B cell (primary cell): ENCODE measurements at regions not wholly inside any gene's neighbourhood (a gene's known extent, or its start where the extent isn't known, plus 50 kb on each side); places are given as distances from the start of the nearest gene placed in this dataset.

Source experiments
- ATAC-seq: fragments of 200-7000 bp; cut with Tn5 transposase; one replicate; pipeline ENCODE4 v1.10.0; 2021; ENCODE audit warnings: low read depth, mild to moderate bottlenecking, moderate number of reproducible peaks, moderate library complexity
- CTCF ChIA-PET: fragments of 350-600 bp; sonication (Branson Sonifier 250); formaldehyde crosslinking; loops from one replicate; lab custom pipeline; 2021; ENCODE audit warnings: antibody characterized with exemption, inconsistent platforms; lab: Charles Lee
- POLR2A ChIA-PET: fragments of 350-600 bp; sonication (Branson Sonifier 250); formaldehyde crosslinking; loops from one replicate; lab custom pipeline; 2021; ENCODE audit warnings: antibody characterized with exemption; lab: Charles Lee
- DNase-seq: peaks from one replicate; pipeline ENCODE4 v3.0.0; 2013
- H2AFZ ChIP-seq: 2 replicates; pipeline ENCODE4 v1.6.1; 2012; ENCODE audit warnings: mild to moderate bottlenecking, low read depth, low read length; ENCODE audit not compliant: insufficient read depth, poor library complexity, severe bottlenecking
- H3K27ac ChIP-seq, 2 donors: 1 replicate in 1 of 2; 2 replicates in 1 of 2; pipeline ENCODE4 v1.5.1; 2012 to 2013; ENCODE audit warnings: low read length in 2 of 2, mild to moderate bottlenecking in 2 of 2, moderate library complexity in 1 of 2
- H3K27me3 ChIP-seq, 4 experiments: fragments of 200-600 bp in 1 of 4; sonication (generic) in 1 of 4; replicated peaks in 1 of 4; 1 replicate in 2 of 4; 2 replicates in 2 of 4; pipeline versions ENCODE4 v1.6.1 to v1.7.0; 2013 to 2016; ENCODE audit warnings: low read length in 3 of 4, mild to moderate bottlenecking in 2 of 4, mixed read lengths in 1 of 4, moderate library complexity in 1 of 4; ENCODE audit not compliant: insufficient read depth in 4 of 4, control insufficient read depth in 3 of 4; ENCODE audit errors: control extremely low read depth in 1 of 4
- H3K36me3 ChIP-seq, 2 experiments: replicated peaks in 1 of 2; 1 replicate in 1 of 2; 2 replicates in 1 of 2; pipeline versions ENCODE4 v1.6.1 to v1.7.1; 2013; ENCODE audit warnings: low read length in 1 of 2; ENCODE audit not compliant: insufficient read depth in 2 of 2, control insufficient read depth in 1 of 2; ENCODE audit errors: control extremely low read depth in 1 of 2, extremely low read depth in 1 of 2
- H3K4me1 ChIP-seq, 2 donors: fragments of 200-600 bp in 1 of 2; sonication (generic) in 1 of 2; 1 replicate in 1 of 2; 2 replicates in 1 of 2; pipeline versions ENCODE4 v1.5.1 to v1.6.1; 2013 to 2017; ENCODE audit warnings: low read length in 2 of 2; ENCODE audit not compliant: control insufficient read depth in 2 of 2, insufficient read depth in 2 of 2
- H3K4me2 ChIP-seq: replicated peaks from 2 replicates; pipeline ENCODE3; 2012; ENCODE audit warnings: mild to moderate bottlenecking, low read depth, low read length; ENCODE audit not compliant: poor library complexity, severe bottlenecking
- H3K4me3 ChIP-seq, 5 experiments: fragments of 200-600 bp in 1 of 5; sonication (generic) in 1 of 5; 1 replicate in 3 of 5; 2 replicates in 2 of 5; pipeline versions ENCODE4 v1.5.1 to v1.7.0; 2011 to 2016; ENCODE audit warnings: low read length in 4 of 5, mild to moderate bottlenecking in 4 of 5, low read depth in 2 of 5, control low read depth in 1 of 5, moderate library complexity in 1 of 5; ENCODE audit not compliant: insufficient read depth in 1 of 5; ENCODE audit errors: control extremely low read depth in 1 of 5, extremely low read depth in 1 of 5
- H3K79me2 ChIP-seq: fragments of 200-600 bp; sonication (generic); one replicate; pipeline ENCODE4 v1.6.0; 2016; ENCODE audit warnings: low read length; ENCODE audit not compliant: control insufficient read depth, insufficient read depth
- H3K9ac ChIP-seq: fragments of 200-600 bp; sonication (generic); 2 replicates; pipeline ENCODE4 v1.6.1; 2017; ENCODE audit warnings: mild to moderate bottlenecking, low read length, moderate library complexity
- H3K9me3 ChIP-seq, 3 donors: one replicate each; pipeline versions ENCODE4 v1.6.1 to v1.7.1; 2013; ENCODE audit warnings: low read length in 2 of 3; ENCODE audit not compliant: control insufficient read depth in 2 of 3, insufficient read depth in 1 of 3; ENCODE audit errors: control extremely low read depth in 1 of 3
- H4K20me1 ChIP-seq: 2 replicates; pipeline ENCODE4 v1.6.0; 2012; ENCODE audit warnings: mild to moderate bottlenecking, low read length; ENCODE audit not compliant: insufficient read depth, control insufficient read depth, poor library complexity, severe bottlenecking
- H3K27ac Mint-ChIP-seq: one replicate; pipeline ENCODE4 v1.8.0; 2021; ENCODE audit warnings: mixed read lengths
- H3K27me3 Mint-ChIP-seq: one replicate; pipeline ENCODE4 v1.8.0; 2021; ENCODE audit warnings: mixed read lengths
- H3K4me1 Mint-ChIP-seq: one replicate; pipeline ENCODE4 v1.8.0; 2021; ENCODE audit warnings: mixed read lengths
- H3K4me3 Mint-ChIP-seq: one replicate; pipeline ENCODE4 v1.8.0; 2021; ENCODE audit warnings: mixed read lengths
- H3K9me3 Mint-ChIP-seq: one replicate; pipeline ENCODE4 v1.8.0; 2022; ENCODE audit warnings: mixed read lengths; ENCODE audit not compliant: insufficient read depth
- CTCF ChIP-seq: fragments of 200-600 bp; IDR thresholded peaks from one replicate; pipeline ENCODE4 v1.8.0; 2022; ENCODE audit warnings: antibody characterized with exemption, mild to moderate bottlenecking
- EZH2 ChIP-seq: IDR thresholded peaks from 2 replicates; pipeline ENCODE4 v1.6.1; 2012; ENCODE audit warnings: borderline replicate concordance, low read depth, mild to moderate bottlenecking, moderate library complexity, low read length; ENCODE audit not compliant: insufficient read depth, poor library complexity, severe bottlenecking
- whole genome bisulfite sequencing: methylation state at CpG from one replicate; pipeline ENCODE4 v1.1.5; 2013; ENCODE audit warnings: missing lambda C conversion rate; ENCODE audit not compliant: insufficient coverage; 5-methylcytosine and 5-hydroxymethylcytosine counted together
- intact Hi-C: fragments of 100-400 bp; cut with micrococcal nuclease; formaldehyde crosslinking; loops from one replicate; pipeline ENCODE4 v1.10.0; 2022

DNA sequence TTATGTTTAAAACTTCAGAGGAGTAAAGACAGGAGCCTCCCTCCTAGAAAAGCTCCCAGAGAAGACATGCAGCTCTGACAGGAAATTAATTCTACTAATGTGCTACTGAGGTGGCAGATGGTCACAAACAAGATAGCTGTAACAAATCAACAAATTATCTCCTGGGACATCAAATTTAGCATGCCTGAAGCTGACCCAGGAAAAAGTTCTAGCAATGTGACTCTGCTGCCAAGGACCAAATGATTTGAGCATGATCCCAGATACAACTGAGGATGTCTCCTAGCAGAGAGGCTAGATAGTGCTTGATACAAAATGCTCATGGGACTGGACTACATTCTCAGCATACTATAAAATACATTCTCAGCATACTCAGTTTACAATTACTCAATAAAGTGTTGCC is 413.5 kb upstream of the SMC2 start:
- no peak overlapping the region for H3K4me3 ChIP-seq
- no peaks in the 10 kb centered on the region for H4K20me1 ChIP-seq
- H3K27ac ChIP-seq: no peak overlapping the region
- no peaks in the 10 kb centered on the region for H3K36me3 ChIP-seq
- ChIA-PET CTCF (no interaction called here), POLR2A (no interaction called here)
- H3K9me3 ChIP-seq: no peaks in the 10 kb centered on the region
- no peak overlapping the region for H3K9ac ChIP-seq
- no peaks in the 10 kb centered on the region for H3K4me1 ChIP-seq
- H3K27ac Mint-ChIP-seq: no peak overlapping the region
- TF ChIP-seq EZH2 (no peak), CTCF (no peak)
- H2AFZ ChIP-seq: no peak overlapping the region
- H3K79me2 ChIP-seq: no peaks in the 10 kb centered on the region
- H3K4me3 Mint-ChIP-seq: no peak overlapping the region
- H3K27me3 ChIP-seq: no peaks in the 10 kb centered on the region
- peaks cover 2% of the 10 kb centered on the region for H3K9me3 Mint-ChIP-seq
- no peaks in the 10 kb centered on the region for H3K4me1 Mint-ChIP-seq
- DNase-seq (no peak), ATAC-seq (no peak)
- intact Hi-C loops: no loop called here
- no peaks in the 10 kb centered on the region for H3K27me3 Mint-ChIP-seq
- no peak overlapping the region for H3K4me2 ChIP-seq

DNA sequence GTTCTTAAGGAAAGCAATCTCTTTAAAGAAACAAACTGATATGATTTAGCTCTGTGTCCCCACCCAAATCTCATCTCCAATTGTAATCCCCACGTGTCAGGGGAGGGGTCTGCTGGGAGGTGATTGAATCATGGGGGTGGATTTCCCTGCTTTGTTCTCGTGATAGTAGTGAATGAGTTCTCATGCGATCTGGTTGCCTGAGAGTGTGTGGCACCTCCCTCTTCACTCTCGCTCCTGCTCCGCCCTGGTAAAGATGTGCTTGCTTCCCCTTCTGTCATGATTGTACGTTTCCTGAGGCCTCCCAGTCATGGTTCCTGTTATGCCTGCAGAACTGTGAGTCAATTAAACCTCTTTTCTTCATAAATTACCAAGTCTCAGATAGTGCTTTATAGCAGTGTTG is 412.7 kb upstream of the SMC2 start:
- ChIA-PET POLR2A (no interaction called here), CTCF (no interaction called here)
- Histone ChIP-seq H3K4me2 (no peak overlapping the region), H3K4me3 (no peak overlapping the region), H3K9ac (no peak overlapping the region), H3K36me3 (no peaks in the 10 kb centered on the region), H3K27me3 (no peaks in the 10 kb centered on the region), H3K4me1 (no peaks in the 10 kb centered on the region), H4K20me1 (no peaks in the 10 kb centered on the region), H2AFZ (no peak overlapping the region), H3K79me2 (no peaks in the 10 kb centered on the region), H3K9me3 (no peaks in the 10 kb centered on the region), H3K27ac (no peak overlapping the region)
- H3K4me1 Mint-ChIP-seq: no peaks in the 10 kb centered on the region
- H3K4me3 Mint-ChIP-seq: no peak overlapping the region
- DNase-seq: no peak
- whole genome bisulfite sequencing: 64% methylated on average over 5 of the region's 6 CpGs
- no peaks in the 10 kb centered on the region for H3K27me3 Mint-ChIP-seq
- no peak overlapping the region for H3K27ac Mint-ChIP-seq
- intact Hi-C loops: no loop called here
- peaks cover 2% of the 10 kb centered on the region for H3K9me3 Mint-ChIP-seq
- no peak for ATAC-seq
- TF ChIP-seq CTCF (no peak), EZH2 (no peak)
